Osteocyte (in vitro differentiated cells): ENCODE measurements at regions not wholly inside any gene's neighbourhood (a gene's known extent, or its start where the extent isn't known, plus 50 kb on each side); places are given as distances from the start of the nearest gene placed in this dataset.

Source experiments
- DNase-seq: peaks from one replicate; pipeline ENCODE4 v3.0.0; 2021; ENCODE audit warnings: mixed read lengths; ENCODE audit not compliant: unreplicated experiment; ENCODE audit errors: extremely low spot score
- H3K27ac Mint-ChIP-seq: one replicate; pipeline ENCODE4 v1.8.0; 2021; ENCODE audit warnings: mild to moderate bottlenecking, mixed read lengths; ENCODE audit not compliant: unreplicated experiment
- H3K27me3 Mint-ChIP-seq: one replicate; pipeline ENCODE4 v1.8.0; 2021; ENCODE audit warnings: mixed read lengths; ENCODE audit not compliant: unreplicated experiment
- H3K36me3 Mint-ChIP-seq: one replicate; pipeline ENCODE4 v1.8.0; 2021; ENCODE audit warnings: mixed read lengths; ENCODE audit not compliant: unreplicated experiment
- H3K4me1 Mint-ChIP-seq: one replicate; pipeline ENCODE4 v1.8.0; 2021; ENCODE audit warnings: mixed read lengths; ENCODE audit not compliant: unreplicated experiment
- H3K4me3 Mint-ChIP-seq: one replicate; pipeline ENCODE4 v1.8.0; 2021; ENCODE audit warnings: mild to moderate bottlenecking, moderate library complexity, mixed read lengths; ENCODE audit not compliant: unreplicated experiment
- H3K9me3 Mint-ChIP-seq: one replicate; pipeline ENCODE4 v1.8.0; 2021; ENCODE audit warnings: mixed read lengths; ENCODE audit not compliant: unreplicated experiment
- CTCF ChIP-seq: fragments of 200-600 bp; sonication (generic); IDR thresholded peaks from 2 replicates; pipeline ENCODE4 v1.5.0; 2021; ENCODE audit warnings: antibody characterized with exemption, mild to moderate bottlenecking, moderate library complexity

- H3K27me3 Mint-ChIP-seq: no peaks in the 10 kb centered on the region
- H3K27ac Mint-ChIP-seq: no peak overlapping the region
- no peaks in the 10 kb centered on the region for H3K4me1 Mint-ChIP-seq
- H3K36me3 Mint-ChIP-seq: no peaks in the 10 kb centered on the region
- DNase-seq: no peak
- H3K4me3 Mint-ChIP-seq: no peak overlapping the region
- H3K9me3 Mint-ChIP-seq: peaks cover 8% of the 10 kb centered on the region
- TF ChIP-seq CTCF: no peak
These were observed 640.7 kb downstream of the METTL4 start for GRCh38 chr18:1930291-1931270.

GRCh38 chr18:1952486-1952885, 618.8 kb downstream of the METTL4 start:
- no peak overlapping the region for H3K4me3 Mint-ChIP-seq
- no peak for DNase-seq
- no peaks in the 10 kb centered on the region for H3K36me3 Mint-ChIP-seq
- TF ChIP-seq CTCF: no peak
- H3K27me3 Mint-ChIP-seq: no peaks in the 10 kb centered on the region
- H3K4me1 Mint-ChIP-seq: no peaks in the 10 kb centered on the region
- H3K9me3 Mint-ChIP-seq: peaks cover 5% of the 10 kb centered on the region
- H3K27ac Mint-ChIP-seq: no peak overlapping the region

- Mint-ChIP-seq H3K27ac (no peak overlapping the region), H3K9me3 (peaks cover 5% of the 10 kb centered on the region), H3K4me1 (no peaks in the 10 kb centered on the region), H3K36me3 (no peaks in the 10 kb centered on the region), H3K27me3 (no peaks in the 10 kb centered on the region), H3K4me3 (no peak overlapping the region)
- no peak for TF ChIP-seq CTCF
- DNase-seq: no peak
These were observed 616.6 kb downstream of the METTL4 start for GRCh38 chr18:1954583-1955312.

GRCh38 chr18:1958798-1959197, 612.5 kb downstream of the METTL4 start:
- Mint-ChIP-seq H3K9me3 (no peaks in the 10 kb centered on the region), H3K4me3 (no peak overlapping the region), H3K27ac (no peak overlapping the region), H3K36me3 (no peaks in the 10 kb centered on the region), H3K27me3 (no peaks in the 10 kb centered on the region), H3K4me1 (no peaks in the 10 kb centered on the region)
- no peak for DNase-seq
- TF ChIP-seq CTCF: no peak

- H3K9me3 Mint-ChIP-seq: no peaks in the 10 kb centered on the region
- no peaks in the 10 kb centered on the region for H3K4me1 Mint-ChIP-seq
- no peak for DNase-seq
- no peaks in the 10 kb centered on the region for H3K27me3 Mint-ChIP-seq
- H3K4me3 Mint-ChIP-seq: no peak overlapping the region
- no peaks in the 10 kb centered on the region for H3K36me3 Mint-ChIP-seq
- H3K27ac Mint-ChIP-seq: no peak overlapping the region
- TF ChIP-seq CTCF: no peak
These were observed 606.3 kb downstream of the METTL4 start for GRCh38 chr18:1965016-1965415.
